OCI-LY3 (cell line): ENCODE measurements at regions not wholly inside any gene's neighbourhood (a gene's known extent, or its start where the extent isn't known, plus 50 kb on each side); places are given as distances from the start of the nearest gene placed in this dataset.

Experiments used
- CTCF ChIP-seq: fragments of 200-600, 300-600 bp; sonication (generic); IDR thresholded peaks from 2 replicates; pipeline ENCODE4 v1.5.1; 2014; ENCODE audit warnings: antibody characterized with exemption, low read length, low read depth
- EZH2phosphoT487 ChIP-seq: fragments of 200-600 bp; shearing (Covaris generic); IDR thresholded peaks from 2 replicates; pipeline ENCODE4 v1.6.1; 2018; ENCODE audit warnings: antibody characterized with exemption, mixed run types, low read depth

- no peak for TF ChIP-seq CTCF
- TF ChIP-seq EZH2phosphoT487, result no peak
Measured at GRCh38 chr1:98184856-98185255, 264.0 kb upstream of the DPYD start.
